ENCODE measurements at regions not wholly inside any gene's neighbourhood (a gene's known extent, or its start where the extent isn't known, plus 50 kb on each side); places are given as distances from the start of the nearest gene placed in this dataset.

GRCh38 chr15:67981848-67982247 lies 72.3 kb upstream of the PIAS1 start:
- Histone ChIP-seq H3K9ac (no peak overlapping the region), H3K9me3 (ENCODE audit: control insufficient read depth, low read length) (no peaks in the 10 kb centered on the region), H3K4me3 (ENCODE audit: low read depth, low read length) (no peak overlapping the region), H2AFZ (no peak overlapping the region), H3K4me1 (no peaks in the 10 kb centered on the region), H3K36me3 (ENCODE audit: control insufficient read depth, insufficient read depth, low read length) (no peaks in the 10 kb centered on the region), H3K27me3 (ENCODE audit: control insufficient read depth, insufficient read depth, low read length) (no peaks in the 10 kb centered on the region), H3K4me2 (ENCODE audit: low read length) (no peak overlapping the region), H3K79me2 (no peaks in the 10 kb centered on the region), H3K27ac (no peak overlapping the region)
- TF ChIP-seq CTCF (IDR thresholded peaks at IDR 0.05), result no peak

GRCh38 chr15:67991706-67992105 lies 62.4 kb upstream of the PIAS1 start:
- no peak for TF ChIP-seq CTCF (IDR thresholded peaks at IDR 0.05)
- Histone ChIP-seq H3K79me2 (no peaks in the 10 kb centered on the region), H3K4me3 (ENCODE audit: low read depth, low read length) (no peak overlapping the region), H3K4me1 (no peaks in the 10 kb centered on the region), H2AFZ (no peak overlapping the region), H3K4me2 (ENCODE audit: low read length) (no peak overlapping the region), H3K9me3 (ENCODE audit: control insufficient read depth, low read length) (no peaks in the 10 kb centered on the region), H3K9ac (no peak overlapping the region), H3K27ac (no peak overlapping the region), H3K36me3 (ENCODE audit: control insufficient read depth, insufficient read depth, low read length) (no peaks in the 10 kb centered on the region), H3K27me3 (ENCODE audit: control insufficient read depth, insufficient read depth, low read length) (no peaks in the 10 kb centered on the region)

GRCh38 chr15:67992411-67992810 lies 61.7 kb upstream of the PIAS1 start:
- H3K4me2 ChIP-seq (ENCODE audit: low read length), result no peak overlapping the region
- no peak overlapping the region for H3K4me3 ChIP-seq (ENCODE audit: low read depth, low read length)
- H3K9ac ChIP-seq, result no peak overlapping the region
- TF ChIP-seq CTCF (IDR thresholded peaks at IDR 0.05), result no peak
- H2AFZ ChIP-seq, result no peak overlapping the region
- no peak overlapping the region for H3K27ac ChIP-seq
- H3K36me3 ChIP-seq (ENCODE audit: control insufficient read depth, insufficient read depth, low read length), result no peaks in the 10 kb centered on the region
- no peaks in the 10 kb centered on the region for H3K9me3 ChIP-seq (ENCODE audit: control insufficient read depth, low read length)
- no peaks in the 10 kb centered on the region for H3K27me3 ChIP-seq (ENCODE audit: control insufficient read depth, insufficient read depth, low read length)
- H3K79me2 ChIP-seq, result no peaks in the 10 kb centered on the region
- no peaks in the 10 kb centered on the region for H3K4me1 ChIP-seq

- no peak for TF ChIP-seq CTCF (IDR thresholded peaks at IDR 0.05)
- H3K9ac ChIP-seq, result no peak overlapping the region
- H3K27me3 ChIP-seq (ENCODE audit: control insufficient read depth, insufficient read depth, low read length), result no peaks in the 10 kb centered on the region
- H3K79me2 ChIP-seq, result no peaks in the 10 kb centered on the region
- no peaks in the 10 kb centered on the region for H3K4me1 ChIP-seq
- H3K9me3 ChIP-seq (ENCODE audit: control insufficient read depth, low read length), result no peaks in the 10 kb centered on the region
- no peak overlapping the region for H3K4me3 ChIP-seq (ENCODE audit: low read depth, low read length)
- H2AFZ ChIP-seq, result no peak overlapping the region
- no peaks in the 10 kb centered on the region for H3K36me3 ChIP-seq (ENCODE audit: control insufficient read depth, insufficient read depth, low read length)
- H3K27ac ChIP-seq, result no peak overlapping the region
- no peak overlapping the region for H3K4me2 ChIP-seq (ENCODE audit: low read length)
Measured at GRCh38 chr15:67992834-67993233, 61.3 kb upstream of the PIAS1 start.

GRCh38 chr15:67997996-67998395 lies 56.1 kb upstream of the PIAS1 start:
- Histone ChIP-seq H3K79me2 (no peaks in the 10 kb centered on the region), H2AFZ (no peak overlapping the region), H3K27ac (no peak overlapping the region), H3K36me3 (ENCODE audit: control insufficient read depth, insufficient read depth, low read length) (no peaks in the 10 kb centered on the region), H3K4me1 (peaks cover 2% of the 10 kb centered on the region), H3K27me3 (ENCODE audit: control insufficient read depth, insufficient read depth, low read length) (no peaks in the 10 kb centered on the region), H3K9ac (no peak overlapping the region), H3K4me3 (ENCODE audit: low read depth, low read length) (no peak overlapping the region), H3K4me2 (ENCODE audit: low read length) (no peak overlapping the region), H3K9me3 (ENCODE audit: control insufficient read depth, low read length) (no peaks in the 10 kb centered on the region)
- no peak for TF ChIP-seq CTCF (IDR thresholded peaks at IDR 0.05)

Measured in parathyroid adenoma (tissue), 2 donors.